NCI-H1930 (cell line): ENCODE measurements at regions not wholly inside any gene's neighbourhood (a gene's known extent, or its start where the extent isn't known, plus 50 kb on each side); places are given as distances from the start of the nearest gene placed in this dataset.
"Not testable (repeated sequence)": the region's sequence is repeated elsewhere in the genome, so short reads cannot be mapped to it uniquely, and the experiment has no call there.

Source experiments
- DNase-seq, 2 experiments: peaks; one replicate each; lab custom pipeline; 2025; lab: John Stamatoyannopoulos, UW

DNA sequence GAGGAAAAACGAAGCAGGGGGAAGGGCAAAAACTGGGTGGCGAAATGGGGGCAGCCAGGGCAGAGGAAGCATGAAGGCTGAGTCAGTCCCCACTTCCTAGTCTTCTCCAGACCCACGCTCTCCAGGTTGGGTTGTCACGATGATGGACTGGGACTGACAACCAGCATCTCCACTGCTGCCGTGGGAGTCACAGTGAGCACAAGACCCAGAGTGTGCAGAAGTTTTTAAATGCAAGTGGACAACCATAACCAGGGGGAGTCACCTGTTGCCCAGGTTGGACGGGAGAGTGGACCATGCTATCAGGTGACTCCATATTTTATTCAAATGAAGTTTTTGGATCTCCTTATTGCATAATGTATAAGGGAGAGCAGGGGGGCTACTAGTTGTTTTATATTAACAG, 511.4 kb upstream of the ZFP42 start:
- no peak for DNase-seq

DNA sequence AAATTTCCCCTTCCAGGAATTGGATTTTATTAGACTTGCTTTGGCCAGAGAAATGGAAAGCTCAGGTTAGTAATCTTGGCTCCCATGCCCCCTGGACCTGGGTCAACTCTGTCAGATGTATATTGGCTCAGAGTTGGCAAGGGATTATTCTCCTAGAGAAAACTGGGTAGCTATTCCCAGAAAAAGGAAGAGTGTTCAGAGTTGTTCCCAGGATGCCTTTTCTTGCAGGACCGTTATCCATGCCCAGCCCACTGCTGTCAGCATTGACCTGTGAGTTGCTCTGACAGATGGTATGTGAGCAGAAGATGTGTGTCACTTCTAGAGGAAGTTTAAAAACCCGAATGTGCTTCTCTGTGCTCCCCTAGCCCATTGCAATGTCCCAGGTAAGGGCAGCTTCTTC, 509.9 kb upstream of the ZFP42 start:
- DNase-seq: no peak

DNA sequence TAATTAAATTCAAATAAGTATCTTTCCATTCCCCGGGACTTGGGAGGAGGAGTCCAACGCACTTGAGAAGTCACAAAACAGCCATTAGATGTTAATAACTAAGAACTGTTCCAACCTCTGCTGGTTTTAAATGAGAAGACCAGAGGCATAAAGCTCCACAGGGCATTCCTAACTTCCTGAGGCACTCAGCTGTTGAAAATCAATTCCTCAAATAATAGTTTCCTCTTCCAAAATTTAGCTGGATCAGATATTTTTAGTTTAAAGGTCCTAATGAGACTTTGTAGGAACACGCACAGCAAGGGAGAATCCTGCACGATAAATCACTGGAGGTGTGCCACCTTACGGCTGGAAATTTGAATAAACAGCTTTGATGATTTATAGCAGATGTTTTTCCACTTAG, 504.3 kb upstream of the ZFP42 start:
- DNase-seq: no peak

DNA sequence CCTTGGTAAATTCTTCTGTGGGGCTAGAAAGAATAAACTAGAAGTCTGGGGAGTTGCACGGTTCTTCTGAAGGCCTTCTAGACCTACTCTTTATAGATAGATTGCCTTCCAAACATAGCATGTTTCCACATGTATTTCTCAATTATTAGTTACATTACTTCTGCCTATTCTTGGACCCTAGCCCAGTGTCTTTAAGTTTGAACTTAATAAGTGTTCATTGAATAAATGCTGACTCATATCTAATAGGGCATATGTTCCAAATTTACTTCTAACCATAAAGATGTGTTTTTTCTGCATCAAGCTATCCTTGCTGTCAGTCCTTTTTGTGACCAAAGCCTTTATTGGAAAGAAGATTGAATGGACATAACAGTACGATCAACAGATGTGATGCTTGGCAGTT, 503.6 kb upstream of the ZFP42 start:
- no peak for DNase-seq

DNA sequence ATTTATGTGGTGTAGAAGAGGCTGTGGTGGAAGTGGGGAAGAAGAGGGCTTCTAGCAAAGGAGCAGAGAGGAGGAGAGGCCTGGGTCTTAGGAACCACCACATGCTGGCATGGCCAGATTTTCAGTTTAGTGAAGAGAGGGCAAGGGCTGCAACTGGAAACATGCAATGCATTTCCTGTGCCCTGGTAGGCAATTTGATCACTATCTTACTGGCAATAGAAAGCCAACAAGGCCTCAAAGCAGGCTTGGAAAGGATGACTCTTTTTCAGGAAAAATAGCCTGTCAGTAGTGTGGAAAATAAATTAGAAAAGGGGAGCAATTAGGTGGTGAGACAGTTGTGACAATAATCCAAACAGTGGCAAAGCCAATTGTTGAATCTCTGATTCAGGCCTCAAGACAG, 501.9 kb upstream of the ZFP42 start:
- no peak for DNase-seq

DNA sequence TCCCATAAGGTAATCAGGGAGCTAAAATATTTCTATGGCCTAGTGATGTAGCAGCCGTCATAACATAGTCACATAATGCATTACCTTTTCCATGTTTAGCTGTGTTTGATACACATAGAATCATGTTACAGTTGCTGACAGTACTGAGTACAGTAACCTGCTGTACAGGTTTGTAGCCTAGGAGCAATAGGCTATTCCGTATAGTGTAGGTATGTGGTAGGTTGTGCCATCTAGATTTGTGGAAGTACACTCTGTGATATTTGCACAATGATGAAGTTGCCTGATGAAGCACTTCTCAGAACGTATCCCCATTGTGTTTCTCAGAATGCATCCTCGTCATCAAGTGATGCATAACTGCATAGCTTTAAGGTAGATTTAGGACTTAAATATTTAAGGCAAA, 495.6 kb upstream of the ZFP42 start:
- no peak for DNase-seq

DNA sequence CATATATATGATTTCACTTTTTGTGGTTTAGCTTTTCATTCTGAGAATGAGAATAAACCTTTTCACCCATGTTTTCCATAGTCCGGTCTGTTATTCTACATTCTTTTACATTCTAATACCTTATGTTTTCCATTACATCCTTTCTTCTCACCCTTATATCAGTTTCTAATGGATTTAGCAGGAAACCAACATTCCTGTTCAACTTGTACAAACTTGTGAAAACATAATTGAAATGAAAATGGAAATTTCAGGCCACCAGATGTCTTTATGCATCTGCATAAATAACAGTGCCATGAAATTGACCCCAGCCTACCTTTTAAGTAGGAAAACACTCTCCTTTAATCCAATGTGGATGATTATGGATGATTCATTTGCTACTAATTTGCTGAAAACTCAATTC, 494.8 kb upstream of the ZFP42 start:
- no peak for DNase-seq

DNA sequence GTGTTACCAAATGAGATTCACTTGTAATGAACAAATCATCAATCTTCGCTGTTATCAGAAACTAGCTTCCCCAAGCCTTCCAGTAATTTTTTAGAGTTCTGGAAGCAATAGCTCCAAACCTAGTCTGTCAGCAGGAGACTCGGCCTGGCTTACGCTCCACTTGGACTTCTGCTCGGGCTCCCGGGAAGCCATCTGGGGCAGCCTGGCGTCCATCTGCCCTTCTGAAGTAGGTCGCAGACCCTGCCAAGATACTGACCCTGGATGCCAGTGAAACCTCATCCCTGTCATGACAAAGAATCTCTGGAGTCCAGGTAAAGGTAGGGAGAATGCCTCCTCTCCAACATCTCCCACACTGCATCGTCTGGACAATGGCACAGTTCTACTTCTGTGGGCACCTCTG, 493.8 kb upstream of the ZFP42 start:
- no peak for DNase-seq

DNA sequence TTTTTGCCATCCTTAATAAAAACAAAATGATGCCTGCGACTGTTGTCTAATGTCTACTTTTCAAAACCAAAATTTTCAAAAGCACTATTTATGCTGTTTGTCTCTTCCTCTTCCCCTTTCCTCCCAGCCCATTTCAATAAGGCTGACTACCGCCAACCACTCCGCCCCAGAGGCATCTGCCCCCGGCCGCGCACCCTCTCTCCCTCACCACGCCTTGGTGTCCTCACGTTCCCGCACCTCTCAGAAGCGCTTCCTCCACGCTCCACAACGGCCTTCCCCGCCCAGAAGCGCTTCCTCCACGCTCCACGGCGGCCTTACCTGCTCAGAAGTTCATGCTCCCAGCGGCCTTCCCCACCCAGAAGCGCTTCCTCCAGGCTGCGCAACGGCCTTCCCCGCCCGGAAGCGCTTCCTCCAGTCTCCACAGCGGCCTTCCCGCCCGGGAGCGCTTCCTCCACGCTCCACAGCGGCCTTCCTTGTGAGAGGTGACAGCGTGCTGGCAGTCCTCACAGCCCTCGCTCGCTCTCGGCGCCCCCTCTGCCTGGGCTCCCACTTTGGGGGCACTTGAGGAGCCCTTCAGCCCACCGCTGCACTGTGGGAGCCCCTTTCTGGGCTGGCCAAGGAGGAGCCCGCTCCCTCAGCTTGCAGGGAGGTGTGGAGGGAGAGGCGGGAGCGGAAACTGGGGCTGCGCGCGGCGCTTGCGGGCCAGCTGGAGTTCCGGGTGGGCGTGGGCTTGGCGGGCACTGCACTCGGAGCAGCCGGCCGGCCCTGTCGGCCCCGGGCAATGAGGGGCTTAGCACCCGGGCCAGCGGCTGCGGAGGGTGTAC, 490.4 kb upstream of the ZFP42 start:
- no peak for DNase-seq

DNA sequence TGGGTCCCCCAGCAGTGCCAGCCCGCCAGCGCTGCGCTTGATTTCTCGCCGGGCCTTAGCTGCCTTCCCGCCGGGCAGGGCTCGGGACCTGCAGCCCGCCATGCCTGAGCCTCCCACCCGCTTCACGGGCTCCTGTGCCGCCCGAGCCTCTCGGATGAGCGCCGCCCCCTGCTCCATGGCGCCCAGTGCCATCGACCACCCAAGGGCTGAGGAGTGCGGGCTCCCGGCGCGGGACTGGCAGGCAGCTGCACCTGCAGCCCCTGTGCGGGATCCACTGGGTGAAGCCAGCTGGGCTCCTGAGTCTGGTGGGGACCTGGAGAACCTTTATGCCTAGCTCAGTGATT, 489.8 kb upstream of the ZFP42 start:
- DNase-seq: not testable (repeated sequence)

DNA sequence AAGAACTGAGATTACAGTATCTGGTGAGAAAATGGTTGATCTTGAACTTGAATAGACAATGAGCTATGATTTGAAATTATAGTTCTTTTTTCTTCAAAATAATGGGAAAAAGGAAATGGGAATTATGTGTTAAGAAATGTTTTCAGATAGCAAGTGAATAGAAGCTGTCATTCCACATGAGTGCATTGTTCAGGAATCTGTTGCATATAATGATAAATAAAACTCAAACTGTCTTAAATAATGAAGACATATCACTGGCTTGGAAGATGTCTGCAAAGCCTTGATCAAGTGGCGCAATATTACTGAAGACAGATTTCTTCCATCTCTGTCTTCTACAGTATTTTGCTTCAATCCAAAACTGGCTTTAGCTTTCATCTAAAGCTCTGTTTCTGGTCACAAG, 479.3 kb upstream of the ZFP42 start:
- DNase-seq: no peak

DNA sequence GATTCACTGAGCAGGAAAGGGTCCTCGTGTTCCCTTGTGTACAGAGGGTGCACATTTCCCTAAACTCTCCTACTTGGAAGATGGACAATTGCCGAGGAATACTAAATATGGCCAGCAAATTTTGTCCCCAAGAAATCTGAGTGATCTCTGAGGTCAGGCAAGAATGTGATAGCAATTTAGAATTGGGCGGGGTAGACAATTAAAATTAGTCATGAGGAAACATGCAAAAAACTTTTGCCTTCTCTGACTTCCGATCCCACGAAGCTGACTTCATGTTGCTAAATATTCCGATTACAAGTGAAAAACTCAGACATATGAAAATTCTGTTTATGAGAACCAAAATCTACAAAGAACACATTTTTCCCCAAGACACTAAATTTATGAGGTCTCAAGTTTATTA, 453.9 kb upstream of the ZFP42 start:
- no peak for DNase-seq

DNA sequence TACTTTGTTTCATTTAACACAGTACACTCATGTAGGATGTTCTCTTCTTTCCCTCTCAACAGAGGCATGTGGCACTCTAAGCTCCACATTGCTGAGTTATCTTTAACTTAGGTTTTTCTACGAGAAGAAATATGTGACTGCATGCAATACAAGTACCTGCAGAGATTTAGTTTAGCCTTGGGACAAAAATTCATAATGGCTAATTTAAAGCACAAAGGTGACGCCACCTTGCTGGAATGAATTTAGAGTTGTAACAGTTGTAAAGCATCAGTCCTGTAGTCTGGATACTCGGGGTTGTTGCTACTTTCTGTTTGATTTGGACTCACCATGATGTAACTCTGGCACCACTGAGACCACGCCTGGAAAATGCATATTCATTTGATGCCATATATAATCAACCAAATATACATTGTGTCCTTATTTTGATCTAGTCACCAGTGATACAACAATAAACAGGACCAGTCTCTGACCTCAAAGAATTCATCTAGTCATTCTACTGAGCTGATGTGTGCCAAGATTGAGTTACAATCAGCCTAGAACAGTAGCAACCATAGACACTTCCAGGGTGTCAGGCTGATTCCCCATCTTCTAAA, 451.0 kb upstream of the ZFP42 start:
- DNase-seq: no peak

DNA sequence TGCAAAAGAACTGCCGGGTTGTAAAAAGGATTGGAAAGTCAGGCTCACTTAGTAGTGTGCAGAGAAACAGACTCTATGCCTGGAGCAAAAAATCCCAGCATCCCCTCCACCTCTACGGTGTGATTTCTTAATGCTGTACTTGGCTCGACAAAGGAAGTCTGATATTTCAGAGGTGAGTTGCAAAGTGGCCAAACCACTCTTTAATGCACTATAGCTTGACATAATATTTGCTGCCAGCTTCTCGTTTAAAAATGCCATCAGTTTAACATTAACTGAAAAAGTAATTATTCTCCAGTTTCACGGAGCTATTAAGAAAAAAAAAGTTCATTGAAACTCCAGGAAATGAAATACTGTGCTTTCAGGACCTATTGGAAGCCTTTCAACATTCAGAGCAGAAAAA, 448.3 kb upstream of the ZFP42 start:
- DNase-seq: no peak

DNA sequence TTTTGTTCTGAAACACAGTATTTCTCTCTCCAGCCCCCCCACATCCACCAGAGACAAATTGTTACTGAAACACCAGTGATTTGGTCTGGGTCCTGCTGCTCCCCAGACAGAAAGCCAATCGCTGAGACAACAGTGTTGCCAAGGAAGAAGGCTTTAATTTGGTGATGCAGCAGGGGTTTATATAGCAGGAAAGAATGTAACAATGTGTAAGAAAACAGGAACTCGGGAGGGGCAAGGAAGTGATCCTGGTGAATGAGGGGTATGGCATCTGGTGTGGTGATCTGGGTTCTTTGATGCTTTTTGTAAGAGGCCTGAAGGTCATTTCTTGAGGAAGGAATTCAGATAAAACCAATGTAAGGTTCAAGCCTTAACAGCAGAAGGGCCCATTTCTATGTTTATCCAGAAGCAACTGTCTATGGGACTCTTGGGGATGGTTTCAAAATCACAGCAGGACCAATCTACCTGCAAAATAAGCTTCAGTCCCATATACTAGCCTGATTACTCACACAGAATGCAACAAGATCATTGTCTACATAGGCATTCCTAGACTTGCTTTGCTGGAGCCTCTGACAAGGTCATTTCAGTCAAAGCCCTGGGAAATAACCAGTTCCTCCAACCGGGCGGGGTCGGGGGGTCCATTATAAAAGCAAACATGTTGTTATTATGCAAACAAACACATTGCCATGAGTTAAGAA, 445.2 kb upstream of the ZFP42 start:
- DNase-seq: no peak

DNA sequence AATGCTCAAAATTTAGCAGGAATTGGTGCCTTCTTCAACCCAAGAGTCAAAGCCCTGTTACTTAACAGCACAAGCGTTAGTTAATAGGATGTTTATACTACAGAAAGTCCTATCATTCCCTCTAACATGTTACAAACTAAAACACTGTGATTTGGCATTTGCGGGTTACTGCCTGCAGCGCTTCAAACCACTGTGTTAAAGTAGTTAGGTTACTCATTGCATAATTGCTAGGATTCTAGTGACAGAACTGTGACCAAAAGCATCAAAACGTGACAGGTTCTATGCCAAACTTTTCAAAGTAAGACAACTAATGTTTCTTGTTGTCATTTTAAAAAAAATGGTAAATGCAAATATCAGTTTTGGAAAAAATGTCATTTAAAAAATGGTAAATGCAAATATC, 442.8 kb upstream of the ZFP42 start:
- DNase-seq: no peak

DNA sequence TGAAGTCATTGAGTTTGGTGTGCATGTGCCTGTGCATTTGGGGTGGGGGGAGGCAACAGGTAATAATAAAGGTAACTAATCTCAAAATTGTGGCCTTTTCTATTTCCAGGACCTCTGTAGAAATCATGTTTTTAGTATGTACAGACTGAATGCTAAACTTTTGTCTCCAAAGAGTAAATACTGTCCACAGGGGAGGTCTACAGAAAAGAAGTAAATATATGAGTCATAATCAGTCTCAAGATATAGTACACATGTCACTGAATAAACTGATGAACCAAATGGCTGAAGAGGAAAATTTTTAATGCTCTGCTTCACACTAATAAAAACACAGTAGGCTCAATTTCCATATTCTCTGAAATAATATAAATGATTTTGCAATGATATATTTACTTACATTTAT, 440.4 kb upstream of the ZFP42 start:
- no peak for DNase-seq

DNA sequence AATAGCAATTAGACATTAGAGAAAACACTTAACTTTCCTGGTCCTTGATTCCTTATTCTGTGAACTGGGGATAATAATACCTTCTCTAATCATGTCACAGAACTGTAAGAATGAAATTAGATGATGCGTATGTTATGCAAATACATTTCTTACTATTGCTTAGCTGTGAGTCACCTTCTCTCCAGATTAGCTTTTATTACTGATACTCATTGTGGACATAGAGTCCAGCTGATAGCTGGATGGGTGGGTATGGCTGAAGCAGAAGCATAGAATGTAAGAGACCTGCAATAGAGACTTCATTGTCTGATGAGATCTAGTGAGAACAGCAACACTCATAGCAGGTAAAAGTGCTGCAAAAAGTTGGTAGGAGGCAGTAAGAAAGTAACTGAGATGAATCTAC, 437.2 kb upstream of the ZFP42 start:
- DNase-seq: no peak

DNA sequence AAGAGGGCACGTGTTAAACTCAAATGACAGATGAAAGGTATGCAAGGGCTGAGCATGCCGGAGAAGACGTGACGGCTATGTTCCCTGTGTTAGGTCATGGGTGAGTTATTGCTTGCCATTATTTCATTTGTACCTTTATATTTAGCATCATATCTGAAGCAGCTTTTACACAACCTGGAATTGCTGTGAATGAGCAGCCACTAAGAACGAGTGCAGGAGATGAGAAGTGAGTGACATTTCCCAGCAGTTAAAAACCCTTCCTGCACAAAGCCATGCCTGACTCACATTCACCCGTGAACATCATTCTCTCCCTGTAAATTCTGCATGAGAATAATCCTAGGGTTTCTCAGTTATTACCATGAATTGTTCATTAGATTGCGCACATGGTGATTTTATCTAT, 433.2 kb upstream of the ZFP42 start:
- DNase-seq: no peak

DNA sequence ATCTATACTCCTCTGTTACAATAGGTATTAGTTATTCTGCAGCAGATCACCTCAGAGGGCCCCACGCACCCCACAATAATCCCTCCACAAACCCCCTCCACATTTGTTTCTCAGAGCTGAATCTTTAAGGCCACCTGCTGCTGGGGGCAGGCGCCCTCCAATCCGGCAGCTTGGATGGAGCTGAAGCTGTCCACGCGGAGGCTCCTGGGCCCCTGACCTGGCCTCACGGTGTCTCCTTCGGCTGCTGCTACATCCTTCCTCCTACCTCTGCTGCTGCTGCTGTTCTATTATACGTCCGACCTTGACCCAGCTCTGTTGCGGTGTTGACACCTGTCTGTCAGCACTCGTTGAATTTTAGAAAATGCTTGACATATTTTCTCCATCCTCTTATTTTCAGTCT, 430.2 kb upstream of the ZFP42 start:
- DNase-seq: no peak

DNA sequence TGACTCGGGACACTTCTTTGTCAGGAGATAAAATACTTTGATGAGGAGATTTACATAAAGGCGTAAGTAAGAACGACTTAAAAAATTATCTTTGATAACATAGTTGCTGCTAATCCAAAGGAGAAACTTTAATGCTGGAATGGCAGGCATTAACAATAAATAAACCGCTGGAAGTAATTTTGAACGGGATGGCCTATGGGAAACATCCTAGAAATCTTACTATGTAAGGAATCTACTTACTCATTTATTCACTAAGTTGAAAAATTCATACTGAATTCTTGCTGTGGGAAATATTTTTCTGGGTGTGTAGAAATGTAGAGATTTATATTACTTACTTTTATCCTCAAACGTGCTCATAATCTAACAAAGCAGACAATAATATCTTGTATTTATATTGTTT, 425.7 kb upstream of the ZFP42 start:
- no peak for DNase-seq

DNA sequence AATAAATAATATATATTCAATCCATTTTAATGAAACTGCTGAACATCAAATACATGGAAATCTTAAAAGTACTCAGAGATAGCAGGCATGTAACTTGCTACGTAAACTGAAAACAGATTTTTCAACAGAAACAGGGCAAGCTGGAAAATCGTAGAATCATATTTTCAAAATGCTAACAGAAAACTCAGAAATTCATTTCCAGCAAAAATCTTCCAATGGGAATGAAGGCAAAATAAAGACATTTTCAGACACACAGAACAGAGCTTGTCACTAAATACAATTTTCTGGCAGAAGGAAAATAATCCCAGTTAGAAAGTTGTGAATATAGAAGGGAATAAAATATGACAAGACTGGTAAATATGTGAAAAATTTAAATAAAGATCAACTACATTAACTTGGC, 419.9 kb upstream of the ZFP42 start:
- no peak for DNase-seq

DNA sequence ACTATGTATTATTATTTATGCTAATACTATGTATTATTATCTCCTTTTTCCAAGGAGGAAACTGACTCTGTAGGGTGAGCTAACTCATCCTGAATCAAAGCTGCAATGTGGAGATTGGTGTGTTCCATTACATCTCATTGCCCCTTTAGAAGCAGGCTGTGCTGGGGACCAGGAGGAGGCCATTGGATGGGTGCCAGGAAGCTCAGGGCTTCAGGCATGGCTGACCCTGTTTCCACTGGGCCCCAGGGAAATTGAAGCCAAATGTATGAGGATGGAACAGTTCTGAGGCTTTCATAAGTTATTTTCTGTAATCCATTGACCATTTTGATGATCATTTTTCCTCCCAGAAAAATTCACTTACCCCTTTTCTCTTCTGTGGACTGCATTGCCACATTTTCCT, 418.8 kb upstream of the ZFP42 start:
- no peak for DNase-seq
